Hepatocyte (in vitro differentiated cells): ENCODE measurements at regions not wholly inside any gene's neighbourhood (a gene's known extent, or its start where the extent isn't known, plus 50 kb on each side); places are given as distances from the start of the nearest gene placed in this dataset.

ENCODE experiments used
- EZH2 ChIP-seq: fragments of 200-600 bp; sonication (generic); IDR thresholded peaks from 2 replicates; pipeline ENCODE4 v1.6.1; 2016; ENCODE audit warnings: antibody characterized with exemption, mild to moderate bottlenecking, borderline replicate concordance
- EZH2phosphoT487 ChIP-seq: fragments of 200-600 bp; sonication (generic); IDR thresholded peaks from one replicate; pipeline ENCODE4 v1.6.1; 2018; ENCODE audit warnings: antibody characterized with exemption, mild to moderate bottlenecking, low read depth, moderate library complexity; ENCODE audit not compliant: unreplicated experiment, severe bottlenecking
- TF ChIP-seq, protein P1 (sequence below): fragments of 200-600 bp; sonication (generic); IDR thresholded peaks from 2 replicates; pipeline ENCODE4 v1.5.1; 2016; ENCODE audit warnings: antibody characterized with exemption, mild to moderate bottlenecking; ENCODE audit not compliant: poor library complexity

- TF ChIP-seq, protein P1, sequence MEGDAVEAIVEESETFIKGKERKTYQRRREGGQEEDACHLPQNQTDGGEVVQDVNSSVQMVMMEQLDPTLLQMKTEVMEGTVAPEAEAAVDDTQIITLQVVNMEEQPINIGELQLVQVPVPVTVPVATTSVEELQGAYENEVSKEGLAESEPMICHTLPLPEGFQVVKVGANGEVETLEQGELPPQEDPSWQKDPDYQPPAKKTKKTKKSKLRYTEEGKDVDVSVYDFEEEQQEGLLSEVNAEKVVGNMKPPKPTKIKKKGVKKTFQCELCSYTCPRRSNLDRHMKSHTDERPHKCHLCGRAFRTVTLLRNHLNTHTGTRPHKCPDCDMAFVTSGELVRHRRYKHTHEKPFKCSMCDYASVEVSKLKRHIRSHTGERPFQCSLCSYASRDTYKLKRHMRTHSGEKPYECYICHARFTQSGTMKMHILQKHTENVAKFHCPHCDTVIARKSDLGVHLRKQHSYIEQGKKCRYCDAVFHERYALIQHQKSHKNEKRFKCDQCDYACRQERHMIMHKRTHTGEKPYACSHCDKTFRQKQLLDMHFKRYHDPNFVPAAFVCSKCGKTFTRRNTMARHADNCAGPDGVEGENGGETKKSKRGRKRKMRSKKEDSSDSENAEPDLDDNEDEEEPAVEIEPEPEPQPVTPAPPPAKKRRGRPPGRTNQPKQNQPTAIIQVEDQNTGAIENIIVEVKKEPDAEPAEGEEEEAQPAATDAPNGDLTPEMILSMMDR: no peak
- TF ChIP-seq EZH2 (no peak), EZH2phosphoT487 (no peak)
These were observed 105.2 kb upstream of the VPREB1 start for GRCh38 chr22:22139364-22139763.
